Mesenchymal stem cell (in vitro differentiated cells and primary cell): ENCODE measurements at regions not wholly inside any gene's neighbourhood (a gene's known extent, or its start where the extent isn't known, plus 50 kb on each side); places are given as distances from the start of the nearest gene placed in this dataset.

Experiments
- DNase-seq: peaks from one replicate; pipeline ENCODE4 v3.0.0-alpha.2; 2013
- H2AFZ ChIP-seq: one replicate; pipeline ENCODE4 v1.6.1; 2013; ENCODE audit warnings: low read depth, mild to moderate bottlenecking, control low read depth, inconsistent platforms, low read length, moderate library complexity
- H2AK5ac ChIP-seq: 2 replicates; pipeline ENCODE4 v1.6.1; 2013; ENCODE audit warnings: low read length, moderate library complexity, mild to moderate bottlenecking, inconsistent platforms; ENCODE audit not compliant: severe bottlenecking
- H2BK120ac ChIP-seq: one replicate; pipeline ENCODE4 v1.6.1; 2013; ENCODE audit warnings: low read depth, mild to moderate bottlenecking, inconsistent platforms, low read length, moderate library complexity
- H2BK12ac ChIP-seq, 2 experiments: one replicate each; pipeline ENCODE4 v1.6.1; 2013; ENCODE audit warnings: inconsistent platforms in 2 of 2, low read length in 2 of 2, mild to moderate bottlenecking in 2 of 2, moderate library complexity in 2 of 2, control low read depth in 1 of 2
- H2BK15ac ChIP-seq: one replicate; pipeline ENCODE4 v1.6.1; 2013; ENCODE audit warnings: mild to moderate bottlenecking, low read depth, inconsistent platforms; ENCODE audit not compliant: poor library complexity, severe bottlenecking
- H2BK5ac ChIP-seq: 2 replicates; pipeline ENCODE4 v1.6.1; 2013; ENCODE audit warnings: low read depth, mild to moderate bottlenecking, low read length, control low read depth, inconsistent platforms; ENCODE audit not compliant: poor library complexity, severe bottlenecking
- H3K14ac ChIP-seq, 2 experiments: one replicate each; pipeline ENCODE4 v1.6.1; 2013; ENCODE audit warnings: inconsistent platforms in 2 of 2, low read length in 2 of 2, control low read depth in 1 of 2, mild to moderate bottlenecking in 1 of 2, moderate library complexity in 1 of 2
- H3K18ac ChIP-seq, 2 experiments: one replicate each; pipeline ENCODE4 v1.6.1; 2013; ENCODE audit warnings: inconsistent platforms in 2 of 2, low read length in 2 of 2, control low read depth in 1 of 2, low read depth in 1 of 2, mild to moderate bottlenecking in 1 of 2
- H3K23ac ChIP-seq, 2 experiments: one replicate each; pipeline ENCODE4 v1.6.1; 2013; ENCODE audit warnings: inconsistent platforms in 2 of 2, low read length in 2 of 2, mild to moderate bottlenecking in 2 of 2, moderate library complexity in 2 of 2, control low read depth in 1 of 2
- H3K27ac ChIP-seq: 2 replicates; pipeline ENCODE4 v1.5.1; 2013; ENCODE audit warnings: mild to moderate bottlenecking, moderate library complexity, low read length, control low read depth, inconsistent platforms; ENCODE audit not compliant: poor library complexity, severe bottlenecking
- H3K27me3 ChIP-seq, 2 experiments: 2 replicates each; pipeline versions ENCODE4 v1.6.1 to v1.7.0; 2013; ENCODE audit warnings: low read length in 2 of 2, mild to moderate bottlenecking in 2 of 2, moderate library complexity in 2 of 2, control low read depth in 1 of 2, inconsistent platforms in 1 of 2; ENCODE audit not compliant: control insufficient read depth in 1 of 2, insufficient read depth in 1 of 2
- H3K36me3 ChIP-seq, 2 experiments: 2 replicates each; pipeline versions ENCODE4 v1.6.1 to v1.7.0; 2013; ENCODE audit warnings: low read length in 2 of 2, control low read depth in 1 of 2, inconsistent platforms in 1 of 2, low read depth in 1 of 2, mild to moderate bottlenecking in 1 of 2; ENCODE audit not compliant: insufficient read depth in 2 of 2, control insufficient read depth in 1 of 2
- H3K4ac ChIP-seq, 2 experiments: one replicate each; pipeline ENCODE4 v1.6.1; 2013; ENCODE audit warnings: inconsistent platforms in 2 of 2, low read length in 2 of 2, mild to moderate bottlenecking in 2 of 2, moderate library complexity in 2 of 2, control low read depth in 1 of 2, low read depth in 1 of 2
- H3K4me1 ChIP-seq: 2 replicates; pipeline ENCODE4 v1.6.1; 2013; ENCODE audit warnings: low read depth, low read length, control low read depth; ENCODE audit not compliant: control insufficient read depth, insufficient read depth
- H3K4me2 ChIP-seq: 2 replicates; pipeline ENCODE4 v1.6.1; 2013; ENCODE audit warnings: low read length, mild to moderate bottlenecking, inconsistent platforms; ENCODE audit not compliant: poor library complexity, severe bottlenecking
- H3K4me3 ChIP-seq, 2 experiments: 2 replicates each; pipeline versions ENCODE4 v1.5.1 to v1.7.0; 2013; ENCODE audit warnings: low read length in 2 of 2, mild to moderate bottlenecking in 2 of 2, control low read depth in 1 of 2, low read depth in 1 of 2; ENCODE audit not compliant: insufficient read depth in 1 of 2
- H3K79me1 ChIP-seq: replicated peaks from 2 replicates; pipeline ENCODE4 v1.6.1; 2013; ENCODE audit warnings: mild to moderate bottlenecking, control low read depth, low read length, inconsistent platforms; ENCODE audit not compliant: poor library complexity, severe bottlenecking
- H3K9ac ChIP-seq: 2 replicates; pipeline ENCODE4 v1.7.0; 2013; ENCODE audit warnings: mild to moderate bottlenecking, low read length, moderate library complexity
- H3K9me3 ChIP-seq: 2 replicates; pipeline ENCODE4 v1.7.0; 2013; ENCODE audit warnings: mild to moderate bottlenecking, low read length; ENCODE audit not compliant: control insufficient read depth
- H4K8ac ChIP-seq: one replicate; pipeline ENCODE4 v1.6.1; 2013; ENCODE audit warnings: inconsistent platforms, mild to moderate bottlenecking, low read length, moderate library complexity
- H4K91ac ChIP-seq: one replicate; pipeline ENCODE4 v1.6.1; 2013; ENCODE audit warnings: mild to moderate bottlenecking, low read length, inconsistent platforms
- WGBS: methylation state at CpG from one replicate; pipeline ENCODE4 v1.1.7; 2013; ENCODE audit warnings: mixed read lengths; 5-methylcytosine and 5-hydroxymethylcytosine counted together

DNA sequence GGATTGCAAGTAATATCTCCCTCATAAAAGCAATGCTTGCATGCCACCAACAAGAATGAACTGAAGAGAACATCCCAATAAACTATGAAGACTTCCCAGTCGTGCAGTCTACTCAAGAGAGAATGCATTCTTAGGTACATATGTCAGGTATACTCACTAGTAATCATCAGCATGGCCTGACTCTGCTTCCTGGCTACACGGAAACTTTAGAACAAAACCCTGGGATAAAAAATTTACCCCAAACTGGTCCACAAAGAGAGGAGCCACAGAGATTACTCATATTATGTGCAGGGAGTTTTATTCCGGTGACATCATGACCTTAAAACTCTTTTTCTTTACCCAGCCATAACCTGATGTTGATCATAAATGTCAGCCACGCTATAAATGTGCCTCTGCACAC is 57.5 kb upstream of the PAPPA start:
- Histone ChIP-seq H3K36me3 (no peaks in the 10 kb centered on the region), H2AK5ac (no peak overlapping the region), H3K4me2 (no peak overlapping the region), H3K23ac (no peak overlapping the region), H3K27ac (peak overlapping the region; percentile 12), H4K91ac (no peak overlapping the region), H3K4me3 (no peak overlapping the region), H2AFZ (no peak overlapping the region), H2BK12ac (no peak overlapping the region), H3K9ac (no peak overlapping the region), H3K14ac (no peak overlapping the region), H3K79me1 (no peaks in the 10 kb centered on the region), H3K4ac (no peak overlapping the region), H2BK15ac (no peak overlapping the region), H4K8ac (no peak overlapping the region), H2BK5ac (no peak overlapping the region), H3K27me3 (no peaks in the 10 kb centered on the region), H3K4me1 (peaks cover 2% of the 10 kb centered on the region), H3K9me3 (no peaks in the 10 kb centered on the region), H3K18ac (no peak overlapping the region), H2BK120ac (no peak overlapping the region)
- WGBS: 90% methylated on average over 4 of the region's 4 CpGs
- no peak for DNase-seq

DNA sequence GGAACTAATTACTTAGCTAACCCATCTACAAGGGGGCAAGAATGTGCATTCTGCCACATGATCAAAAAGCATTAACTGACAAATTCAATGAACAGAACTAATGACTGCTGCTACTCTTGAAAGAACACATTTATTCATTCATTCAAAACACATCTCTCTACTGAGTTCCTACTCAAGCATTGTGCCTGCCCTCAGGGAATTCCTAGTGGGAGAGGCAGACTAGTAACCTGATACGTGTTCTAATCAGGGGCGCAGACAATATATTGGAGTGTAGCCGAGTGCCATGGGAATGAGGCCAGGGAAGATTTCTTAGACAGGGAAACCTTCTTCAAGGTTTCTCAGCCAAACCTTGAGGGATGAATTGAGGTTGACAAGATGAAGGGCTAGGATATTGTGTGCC is 56.7 kb upstream of the PAPPA start:
- Histone ChIP-seq H3K36me3 (no peaks in the 10 kb centered on the region), H2BK5ac (no peak overlapping the region), H3K27ac (no peak overlapping the region), H2AK5ac (no peak overlapping the region), H3K9ac (no peak overlapping the region), H3K79me1 (no peaks in the 10 kb centered on the region), H4K8ac (no peak overlapping the region), H2BK12ac (no peak overlapping the region), H3K4ac (no peak overlapping the region), H3K4me3 (no peak overlapping the region), H3K23ac (no peak overlapping the region), H3K27me3 (no peaks in the 10 kb centered on the region), H3K14ac (no peak overlapping the region), H3K9me3 (no peaks in the 10 kb centered on the region), H4K91ac (no peak overlapping the region), H2BK120ac (no peak overlapping the region), H2AFZ (no peak overlapping the region), H3K4me1 (peaks cover 2% of the 10 kb centered on the region), H3K18ac (no peak overlapping the region), H2BK15ac (no peak overlapping the region), H3K4me2 (no peak overlapping the region)
- WGBS: 34% methylated on average over 3 of the region's 3 CpGs
- no peak for DNase-seq

DNA sequence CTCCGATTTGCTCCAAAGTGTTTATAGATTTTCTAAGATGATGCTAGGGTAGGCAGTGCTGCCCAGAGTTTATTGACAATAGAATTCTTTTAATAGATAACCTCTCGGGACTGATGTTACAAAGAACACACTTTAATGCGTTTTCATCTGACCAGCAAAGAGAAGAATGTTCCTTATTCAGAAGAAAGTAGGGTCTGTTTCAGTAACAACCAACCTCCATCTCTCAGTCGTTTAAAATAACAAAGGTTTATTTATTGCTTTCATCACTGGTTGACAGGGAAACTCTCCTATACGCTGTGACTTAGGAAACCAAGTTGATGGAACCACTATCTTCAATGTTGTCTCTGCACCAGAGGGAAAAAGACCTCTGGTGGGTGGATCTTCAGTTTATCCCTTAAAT is 55.1 kb upstream of the PAPPA start:
- Histone ChIP-seq H3K36me3 (no peaks in the 10 kb centered on the region), H3K4me3 (no peak overlapping the region), H3K9ac (no peak overlapping the region), H2AK5ac (no peak overlapping the region), H3K27ac (no peak overlapping the region), H3K9me3 (no peaks in the 10 kb centered on the region), H3K18ac (no peak overlapping the region), H3K14ac (no peak overlapping the region), H4K91ac (no peak overlapping the region), H2AFZ (no peak overlapping the region), H2BK120ac (no peak overlapping the region), H3K27me3 (no peaks in the 10 kb centered on the region), H3K79me1 (no peaks in the 10 kb centered on the region), H2BK15ac (no peak overlapping the region), H3K4me1 (peaks cover 2% of the 10 kb centered on the region), H3K4ac (no peak overlapping the region), H2BK12ac (no peak overlapping the region), H2BK5ac (no peak overlapping the region), H3K23ac (no peak overlapping the region), H4K8ac (no peak overlapping the region), H3K4me2 (no peak overlapping the region)
- no peak for DNase-seq
- 91% methylated on average over 5 of the region's 5 CpGs for WGBS

DNA sequence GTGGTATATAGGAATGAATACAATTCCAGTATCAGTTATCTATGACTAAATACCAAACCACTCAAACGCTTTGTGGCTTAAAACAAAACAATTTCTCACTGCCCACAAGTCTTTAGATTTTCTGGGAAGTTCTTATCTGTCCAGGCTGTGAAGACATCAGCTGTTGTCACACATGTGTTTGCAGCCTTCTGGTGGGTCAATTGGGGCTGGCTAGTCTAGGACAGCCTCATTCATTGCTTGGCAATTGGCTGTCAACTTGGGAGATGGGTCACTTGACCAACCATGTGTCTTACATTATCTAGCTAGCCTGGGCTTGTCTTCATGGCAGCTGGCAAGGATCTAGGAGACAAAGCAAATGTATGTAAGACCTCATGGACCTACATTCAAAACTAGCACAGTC is 53.8 kb upstream of the PAPPA start:
- no peak overlapping the region for H3K4me3 ChIP-seq
- H3K9ac ChIP-seq: no peak overlapping the region
- H2BK120ac ChIP-seq: no peak overlapping the region
- no peaks in the 10 kb centered on the region for H3K79me1 ChIP-seq
- peak overlapping the region in 1 of 2 experiments; percentile 3 for H3K4ac ChIP-seq
- H2BK15ac ChIP-seq: no peak overlapping the region
- no CpG with 5 or more reads among the region's 1 CpG for WGBS
- H3K4me1 ChIP-seq: peaks cover 2% of the 10 kb centered on the region
- H2AFZ ChIP-seq: no peak overlapping the region
- H3K9me3 ChIP-seq: no peaks in the 10 kb centered on the region
- H2AK5ac ChIP-seq: no peak overlapping the region
- no peak overlapping the region for H3K4me2 ChIP-seq
- no peak overlapping the region for H4K8ac ChIP-seq
- no peaks in the 10 kb centered on the region for H3K36me3 ChIP-seq
- H3K14ac ChIP-seq: no peak overlapping the region
- H3K23ac ChIP-seq: no peak overlapping the region
- peak overlapping the region in 1 of 2 experiments; percentile 27 for H2BK12ac ChIP-seq
- H3K18ac ChIP-seq: peak overlapping the region in 1 of 2 experiments; percentile 25
- H3K27me3 ChIP-seq: no peaks in the 10 kb centered on the region
- no peak overlapping the region for H2BK5ac ChIP-seq
- peak; percentile 47 for DNase-seq
- H3K27ac ChIP-seq: no peak overlapping the region
- H4K91ac ChIP-seq: no peak overlapping the region
